ENCODE measurements at regions not wholly inside any gene's neighbourhood (a gene's known extent, or its start where the extent isn't known, plus 50 kb on each side); places are given as distances from the start of the nearest gene placed in this dataset.

DNA sequence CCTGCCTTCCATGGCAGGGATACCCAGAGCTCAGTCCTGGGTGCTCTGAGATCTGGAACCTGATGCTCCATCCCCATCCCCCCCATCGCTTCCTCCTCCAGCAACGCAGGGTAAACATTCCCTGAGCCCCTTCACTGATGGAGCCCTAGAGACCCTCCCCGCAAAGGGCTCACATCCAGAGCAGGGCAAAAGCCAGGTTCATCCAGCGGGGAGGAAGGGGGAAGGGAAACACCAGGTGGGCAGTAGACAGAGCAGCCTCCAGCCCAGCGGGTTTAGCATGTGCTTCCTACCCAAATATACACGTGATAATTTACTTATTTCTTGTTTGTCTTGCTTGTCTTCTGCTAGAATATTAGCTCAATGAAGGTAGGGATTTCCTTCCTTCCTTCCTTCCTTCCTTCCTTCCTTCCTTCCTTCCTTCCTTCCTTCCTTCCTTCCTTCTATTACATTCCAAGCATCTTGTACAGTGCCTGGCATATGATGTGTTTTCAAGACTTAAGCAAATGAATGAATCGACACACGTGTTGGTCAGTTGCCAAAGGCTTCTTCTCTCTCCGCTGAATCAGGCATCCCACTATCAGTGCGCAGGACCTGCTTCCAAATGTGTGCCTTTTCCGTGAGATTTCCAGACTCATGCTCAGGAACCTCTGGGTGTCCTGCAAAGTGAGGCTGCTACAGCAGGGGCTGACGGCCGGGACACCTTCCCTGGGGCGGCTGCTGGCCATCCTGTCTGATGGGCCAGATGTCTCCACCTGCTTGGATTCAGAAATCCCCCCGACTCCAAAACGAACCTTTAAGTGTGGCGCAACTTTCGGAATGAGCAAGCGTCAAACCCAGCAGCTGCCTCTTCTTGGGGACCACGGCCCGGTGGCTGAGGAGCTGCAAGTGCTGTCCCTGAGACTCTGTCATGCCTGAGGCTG, 955.1 kb downstream of the BRD1 start:
- no peak for DNase-seq

DNA sequence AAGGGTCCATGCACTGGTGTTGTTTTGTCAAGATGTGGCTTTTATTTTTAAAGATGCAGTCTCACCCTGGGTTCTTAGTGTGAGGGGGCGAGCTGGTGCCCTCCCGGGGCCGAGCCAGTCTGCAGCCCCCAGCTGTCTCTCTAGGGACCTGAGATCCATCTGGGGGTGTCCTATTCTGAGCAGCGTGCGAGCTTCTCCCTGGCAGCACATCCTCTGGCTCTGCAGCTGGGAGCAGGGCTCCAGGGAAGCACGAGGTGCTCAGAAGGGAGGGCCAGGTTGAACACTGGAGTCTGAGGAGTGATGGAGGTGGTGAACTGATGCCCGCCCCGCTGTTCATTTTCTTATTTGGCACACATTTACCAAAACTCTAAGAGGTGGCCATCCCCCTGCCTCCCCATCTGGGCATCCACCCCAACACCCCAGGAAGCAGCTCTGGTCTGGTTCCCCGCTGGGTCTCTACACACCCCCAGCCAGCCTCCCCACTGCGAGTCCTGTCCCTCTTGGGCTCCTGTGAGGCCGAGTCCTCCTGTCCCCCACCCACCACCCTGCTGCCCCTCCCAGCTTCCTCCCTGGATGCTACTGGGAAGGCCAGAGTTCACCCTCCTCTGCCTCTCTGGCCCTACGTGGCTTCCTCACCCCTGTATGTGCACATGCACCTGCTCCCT, 956.4 kb downstream of the BRD1 start:
- DNase-seq = no peak

DNA sequence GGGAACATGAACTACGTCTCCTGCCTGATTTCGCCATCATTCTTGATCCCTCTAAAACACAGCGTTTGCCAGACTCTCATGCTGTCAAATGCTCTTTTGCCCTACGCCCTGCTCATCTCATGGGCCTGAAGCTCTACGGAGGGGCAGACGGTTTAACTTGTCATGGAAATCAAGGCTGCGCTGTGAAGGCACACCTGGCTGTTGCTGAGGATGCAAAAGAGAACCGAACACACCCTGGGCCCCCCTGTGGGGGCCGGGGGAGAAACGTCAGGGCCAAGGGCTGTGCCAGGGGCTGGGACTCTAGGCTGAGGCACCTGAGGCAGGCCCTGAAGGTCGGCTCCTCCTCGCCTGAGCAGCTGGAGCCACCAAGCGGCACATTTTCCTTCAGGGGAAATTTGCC, 957.2 kb downstream of the BRD1 start:
- no peak for DNase-seq

DNA sequence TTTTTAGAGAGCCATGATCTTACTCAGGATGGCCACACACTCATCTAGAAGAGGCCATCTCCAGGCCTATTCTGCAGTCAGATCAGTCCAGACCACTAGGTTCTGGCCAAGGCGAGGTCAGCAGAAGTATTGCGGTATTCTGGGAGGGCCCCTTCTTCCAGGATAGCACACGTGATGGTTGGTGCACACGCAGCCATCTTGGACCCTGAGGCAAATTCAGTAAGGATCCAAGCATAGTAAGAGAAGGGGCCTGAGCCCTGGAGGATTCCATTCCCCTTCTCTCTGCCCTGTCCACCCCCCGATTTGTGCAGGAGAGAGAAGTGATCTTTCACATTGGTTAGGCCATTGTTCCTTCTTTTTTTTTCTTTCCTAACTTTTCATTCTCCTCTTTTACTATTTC, 957.9 kb downstream of the BRD1 start:
- DNase-seq = no peak

DNA sequence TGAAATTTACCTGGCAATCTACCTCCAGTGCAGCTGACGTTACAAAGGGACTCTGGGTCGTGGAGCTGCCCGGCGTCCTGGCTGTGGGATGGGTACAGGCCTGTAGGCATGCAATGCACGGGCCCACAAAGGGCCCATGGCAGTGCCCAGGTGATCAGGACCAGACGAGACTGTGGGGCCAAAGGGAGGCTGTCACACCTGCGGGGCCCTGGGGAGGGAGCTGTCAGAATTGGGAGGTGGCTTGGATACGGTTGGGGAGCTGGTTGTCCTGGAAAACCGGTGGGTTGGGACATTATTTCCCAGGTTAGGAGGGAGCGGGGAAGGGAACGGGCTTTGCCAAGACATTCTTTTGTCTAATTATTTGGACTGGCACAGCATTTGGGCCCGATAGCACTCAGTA, 958.5 kb downstream of the BRD1 start:
- no peak for DNase-seq

DNA sequence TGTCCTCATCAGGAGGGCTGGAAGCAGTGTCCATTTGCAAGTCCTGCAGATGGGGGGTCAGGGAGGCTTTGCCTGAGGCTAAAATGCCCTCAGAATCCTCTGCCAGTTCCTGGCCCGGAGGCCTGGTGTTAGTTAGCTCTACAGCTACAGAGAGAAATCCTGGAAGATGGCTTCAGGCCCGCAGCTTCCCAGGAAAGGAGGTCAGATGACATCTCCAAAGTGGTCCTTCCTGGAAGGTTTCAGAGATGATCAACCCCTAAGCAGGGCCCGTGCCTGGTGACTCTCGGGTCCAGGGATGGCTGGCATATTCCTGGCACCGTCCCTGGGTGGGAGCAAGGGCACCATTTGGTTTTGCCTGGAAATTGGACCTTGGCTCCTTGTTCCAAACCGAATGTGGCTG, 959.1 kb downstream of the BRD1 start:
- DNase-seq = no peak

DNA sequence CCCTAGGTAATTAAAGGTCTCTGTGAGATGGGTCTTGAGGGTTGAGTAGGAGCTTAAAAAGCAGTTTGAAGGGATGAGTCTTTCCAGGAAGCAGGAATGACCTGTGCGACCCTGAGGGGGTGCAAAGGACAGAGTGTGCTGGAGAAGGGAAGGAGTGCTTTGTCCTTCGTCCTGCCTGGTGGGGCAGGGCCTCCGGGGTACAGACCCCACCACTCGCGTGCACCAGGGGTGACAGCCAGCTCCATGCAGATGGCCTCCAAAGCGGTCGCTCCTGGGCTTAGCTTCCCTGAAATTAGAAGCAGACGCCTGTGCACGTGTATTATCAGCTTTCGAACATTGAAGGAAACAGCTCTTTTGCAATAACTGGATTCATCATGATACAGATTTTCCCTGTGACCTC, 959.8 kb downstream of the BRD1 start:
- no peak for DNase-seq

DNA sequence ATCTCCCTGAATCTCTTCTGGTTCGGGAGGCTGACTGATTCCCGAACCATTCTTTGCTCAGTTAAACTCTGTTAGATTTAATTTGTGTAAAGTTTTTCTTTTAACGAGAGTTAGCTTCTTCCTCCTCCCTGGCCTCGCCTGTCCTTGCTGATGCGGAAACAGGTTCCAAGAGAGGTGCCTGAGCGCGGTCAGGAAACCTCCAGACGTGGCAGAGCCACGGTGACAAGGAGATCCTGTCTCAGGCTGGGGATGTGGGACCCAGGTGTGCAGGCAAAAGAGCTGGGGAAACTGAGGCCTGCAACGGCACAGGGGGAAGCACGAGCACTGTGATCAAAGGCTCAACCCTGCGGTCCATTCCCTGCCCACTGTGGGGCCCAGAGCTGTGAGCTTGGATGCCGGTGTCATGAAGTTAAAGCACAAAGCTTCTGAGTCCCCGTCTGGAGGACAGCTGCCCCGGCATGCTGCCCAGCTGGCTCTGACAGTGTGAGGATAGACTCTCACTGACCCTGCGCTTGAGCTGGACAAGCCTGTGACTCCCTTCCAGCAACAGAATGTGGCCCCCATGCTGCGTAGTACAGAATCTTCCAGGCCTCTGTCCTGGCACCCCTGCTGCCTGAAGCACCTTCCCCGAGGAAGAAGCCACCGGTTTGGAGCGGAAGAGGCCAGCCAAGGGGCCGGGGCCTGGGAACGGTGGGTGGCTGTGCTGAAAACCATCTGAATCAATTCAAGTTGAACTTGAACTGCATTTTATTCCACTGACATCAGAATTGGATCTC, 960.6 kb downstream of the BRD1 start:
- DNase-seq = no peak

DNA sequence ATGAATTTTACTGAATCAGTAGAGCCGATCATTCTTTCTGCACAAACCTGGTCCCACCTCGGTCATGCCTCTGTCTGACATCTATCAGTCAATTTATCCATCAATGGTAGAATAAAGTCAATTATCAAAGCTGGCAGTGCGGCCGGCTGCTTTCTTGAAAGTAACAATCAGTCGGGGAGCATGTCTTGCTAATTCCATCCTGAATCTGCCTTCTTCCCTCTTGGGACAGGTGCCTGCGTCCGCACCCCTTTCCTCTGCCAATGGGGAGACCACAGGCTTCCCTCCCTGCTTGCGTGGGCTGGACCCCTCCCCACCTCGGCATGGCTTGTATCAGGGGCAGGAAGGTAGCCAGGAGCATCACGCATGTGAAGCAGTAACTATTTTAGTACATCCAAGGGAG, 962.9 kb downstream of the BRD1 start:
- no peak for DNase-seq

DNA sequence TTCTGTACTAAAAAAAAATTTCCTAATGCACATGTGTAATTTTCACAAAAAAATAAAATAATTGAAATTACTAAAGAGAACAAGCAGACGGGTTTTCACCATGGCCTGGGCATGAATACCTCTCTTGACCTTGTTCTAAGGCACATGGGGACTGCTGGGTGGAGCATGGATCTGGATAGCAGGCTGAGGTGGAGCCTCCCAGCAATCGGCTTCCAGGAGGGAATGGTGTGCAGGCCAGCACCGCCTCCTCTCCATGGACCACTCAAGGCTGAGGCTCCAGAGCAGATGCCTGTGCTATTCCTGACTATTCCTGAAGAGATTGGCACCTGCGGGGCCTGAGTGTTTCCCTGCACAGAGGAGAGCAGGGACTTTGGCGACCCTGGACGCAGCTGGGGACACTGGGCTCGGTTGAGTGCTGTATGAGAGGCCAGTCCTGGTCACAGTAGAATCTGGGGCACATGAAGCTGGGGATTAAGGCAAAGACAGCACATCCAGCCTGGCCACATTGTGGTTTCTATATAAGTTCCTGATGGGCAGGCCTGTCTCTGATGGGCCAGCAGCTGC, 963.6 kb downstream of the BRD1 start:
- DNase-seq = no peak

DNA sequence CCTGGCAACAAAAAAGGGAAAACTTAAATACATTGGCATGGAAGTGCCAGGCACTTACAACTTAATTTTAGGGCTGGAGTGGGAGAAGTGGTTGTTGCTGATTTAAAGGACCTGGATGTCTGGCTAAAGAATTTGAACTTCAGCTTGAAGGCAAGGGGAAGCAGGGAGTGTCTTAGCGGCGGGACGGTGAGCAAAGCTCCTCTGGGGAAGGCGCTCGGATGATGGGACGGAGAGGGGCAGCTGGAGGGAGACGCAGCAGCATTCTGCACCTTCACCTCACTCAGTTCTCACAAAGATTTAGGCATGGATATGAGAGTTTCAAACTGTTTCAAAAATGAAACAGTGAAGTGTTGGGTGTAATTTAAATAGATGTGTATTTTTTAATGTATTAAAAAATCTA, 967.1 kb downstream of the BRD1 start:
- no peak for DNase-seq

DNA sequence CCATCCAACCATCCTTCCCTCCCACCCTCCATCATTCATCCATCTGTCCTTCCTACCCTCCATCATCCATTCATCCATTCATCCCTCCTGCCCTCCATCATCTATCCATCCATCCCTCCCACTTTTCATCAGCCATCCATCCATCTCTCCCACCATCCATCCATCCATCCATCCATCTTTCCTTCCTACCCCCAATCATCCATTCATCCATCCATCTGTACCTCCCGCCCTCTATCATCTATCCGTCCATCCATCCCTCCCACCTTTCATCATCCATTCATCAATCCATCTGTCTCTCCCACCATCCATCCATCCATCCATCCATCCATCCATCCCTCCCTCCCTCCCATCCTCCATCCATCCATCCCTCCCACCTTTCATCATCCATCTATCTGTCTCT, 968.8 kb downstream of the BRD1 start:
- DNase-seq = no peak

DNA sequence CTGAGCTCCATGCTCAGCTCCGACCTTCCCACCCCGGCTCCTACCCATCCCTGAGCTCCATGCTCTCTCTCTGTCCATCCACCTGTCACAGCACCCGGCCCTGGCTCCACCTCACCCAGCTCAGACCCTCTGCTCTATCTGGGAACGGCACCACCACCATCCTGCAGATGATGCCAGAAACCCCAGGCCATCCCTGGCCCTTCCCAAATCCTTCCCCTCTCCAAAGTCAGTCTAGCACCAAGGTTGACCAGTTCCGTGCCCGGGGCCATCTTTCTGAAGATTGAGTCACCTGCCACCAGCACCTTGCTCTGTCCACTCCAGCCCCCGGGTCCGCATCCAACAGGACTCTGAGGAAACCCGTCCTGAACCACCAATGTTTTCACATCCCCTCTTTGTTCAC, 969.6 kb downstream of the BRD1 start:
- DNase-seq = no peak

DNA sequence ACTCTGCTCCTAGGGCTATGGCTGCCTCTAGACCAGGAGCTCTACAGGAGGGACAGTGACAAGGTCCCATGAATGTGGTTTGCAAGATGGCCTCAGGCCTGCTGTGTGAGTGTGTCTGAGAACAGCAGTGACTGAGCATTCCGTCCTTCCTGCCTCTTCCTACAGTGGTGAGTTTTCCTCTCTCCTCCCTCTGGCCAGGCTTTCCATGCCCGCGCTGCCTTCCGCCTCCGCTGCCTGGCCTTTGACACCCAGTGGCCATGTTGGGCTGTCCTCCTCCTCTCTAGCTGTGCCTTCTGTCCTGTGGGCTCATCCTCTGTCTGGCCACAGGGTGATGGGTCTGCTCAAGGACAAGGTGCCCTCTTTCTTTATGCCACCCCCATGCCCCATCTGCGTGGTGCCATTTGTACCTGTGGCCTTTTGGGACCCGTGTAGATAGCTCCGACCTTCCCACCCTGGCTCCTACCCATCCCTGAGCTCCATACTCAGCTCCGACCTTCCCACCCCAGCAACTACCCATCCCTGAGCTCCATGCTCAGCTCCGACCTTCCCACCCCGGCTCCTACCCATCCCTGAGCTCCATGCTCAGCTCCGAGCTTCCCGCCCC, 970.4 kb downstream of the BRD1 start:
- DNase-seq = no peak

DNA sequence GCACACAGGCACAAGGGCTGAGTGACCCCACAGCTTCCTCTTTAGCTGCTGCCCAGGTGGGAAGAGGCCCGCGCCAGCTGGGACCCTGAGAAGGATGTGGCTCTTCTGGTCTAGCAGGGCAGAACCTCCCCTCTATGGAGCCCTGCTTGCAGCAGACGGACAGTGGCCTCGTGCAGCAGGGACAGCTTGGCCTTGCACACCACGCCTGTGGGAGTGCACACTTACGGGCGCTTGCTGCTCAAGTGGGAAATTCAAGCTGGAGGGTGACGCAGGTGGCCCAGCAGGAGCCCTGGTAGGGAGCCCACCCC, 971.4 kb downstream of the BRD1 start:
- no peak for DNase-seq

DNA sequence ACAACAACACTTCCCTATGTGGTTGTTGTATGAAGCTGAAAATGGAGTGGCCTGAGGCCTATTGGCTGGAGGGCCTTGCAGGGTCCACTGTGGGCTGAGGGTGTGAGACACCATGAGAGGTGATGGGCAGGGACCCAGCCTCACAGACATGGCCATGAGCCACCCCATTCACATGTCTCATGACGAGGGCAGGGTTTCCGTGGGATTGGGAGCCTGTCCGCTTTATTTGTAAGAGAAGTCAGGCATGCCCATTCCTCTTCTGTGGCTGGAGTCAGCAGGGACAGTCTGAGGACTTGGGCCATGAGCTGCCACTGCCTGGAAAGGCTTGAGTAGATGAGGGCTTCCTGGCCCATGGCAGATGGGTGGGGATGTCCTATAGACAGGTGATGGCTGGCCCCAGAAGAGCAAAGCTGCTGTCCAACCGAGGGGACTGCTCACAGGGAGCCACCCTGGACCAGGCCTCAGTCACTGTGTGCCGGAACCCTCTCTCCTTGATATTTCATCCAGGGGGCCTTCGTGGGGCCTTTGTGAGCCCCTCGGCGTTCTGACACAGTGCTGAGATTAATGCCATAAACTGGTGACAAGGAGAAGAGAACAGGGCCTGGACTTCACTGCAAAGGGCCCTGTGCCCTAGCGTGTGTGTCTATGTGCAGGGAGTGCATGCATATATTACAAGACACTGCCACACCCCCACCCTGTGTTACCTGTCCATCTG, 971.9 kb downstream of the BRD1 start:
- DNase-seq = no peak

DNA sequence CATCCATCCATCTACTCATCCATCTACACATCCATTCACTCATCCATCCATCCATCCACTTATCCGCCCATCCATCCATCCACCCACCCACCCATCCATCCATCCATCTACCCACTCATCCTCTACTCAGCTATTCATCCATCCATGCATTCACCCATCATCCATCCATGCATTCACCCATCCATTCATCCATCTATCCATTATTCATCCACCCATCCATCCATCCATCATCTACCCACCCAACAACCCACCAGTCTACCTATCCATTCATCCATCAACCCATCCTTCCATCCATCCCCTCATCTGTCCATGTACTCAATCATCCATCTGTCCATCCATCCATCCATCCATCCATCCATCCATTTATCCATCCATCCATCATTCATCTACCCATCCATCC, 972.7 kb downstream of the BRD1 start:
- no peak for DNase-seq

DNA sequence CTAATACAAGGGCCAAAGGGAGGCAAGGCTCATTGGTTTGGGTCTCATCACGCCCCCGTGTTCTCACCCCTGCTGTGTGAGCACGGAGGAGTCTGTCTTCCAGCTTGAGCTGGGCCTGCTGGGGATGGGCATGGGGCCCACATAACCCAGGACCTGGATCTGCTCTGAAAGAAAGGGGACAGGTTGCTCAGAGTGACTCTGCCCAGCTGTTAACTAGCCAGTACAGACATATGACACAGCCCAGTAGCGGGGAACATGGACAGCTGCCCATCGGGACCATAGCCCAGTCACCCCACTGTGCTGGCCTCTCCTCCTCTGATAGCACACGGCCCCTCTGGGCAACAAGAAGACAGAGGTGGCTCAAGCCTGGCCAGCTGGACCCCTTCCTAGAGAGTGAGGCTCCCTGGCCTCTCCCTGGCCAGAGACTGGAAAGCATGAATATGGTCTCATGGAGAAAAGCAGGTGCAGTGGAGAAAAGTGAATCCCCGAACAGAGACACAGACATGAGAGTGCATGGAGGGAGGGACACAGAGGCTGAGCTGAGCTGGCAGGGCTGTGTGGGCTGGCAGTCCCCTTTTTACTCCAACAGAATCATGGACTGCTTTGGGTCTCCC, 973.9 kb downstream of the BRD1 start:
- DNase-seq = no peak

DNA sequence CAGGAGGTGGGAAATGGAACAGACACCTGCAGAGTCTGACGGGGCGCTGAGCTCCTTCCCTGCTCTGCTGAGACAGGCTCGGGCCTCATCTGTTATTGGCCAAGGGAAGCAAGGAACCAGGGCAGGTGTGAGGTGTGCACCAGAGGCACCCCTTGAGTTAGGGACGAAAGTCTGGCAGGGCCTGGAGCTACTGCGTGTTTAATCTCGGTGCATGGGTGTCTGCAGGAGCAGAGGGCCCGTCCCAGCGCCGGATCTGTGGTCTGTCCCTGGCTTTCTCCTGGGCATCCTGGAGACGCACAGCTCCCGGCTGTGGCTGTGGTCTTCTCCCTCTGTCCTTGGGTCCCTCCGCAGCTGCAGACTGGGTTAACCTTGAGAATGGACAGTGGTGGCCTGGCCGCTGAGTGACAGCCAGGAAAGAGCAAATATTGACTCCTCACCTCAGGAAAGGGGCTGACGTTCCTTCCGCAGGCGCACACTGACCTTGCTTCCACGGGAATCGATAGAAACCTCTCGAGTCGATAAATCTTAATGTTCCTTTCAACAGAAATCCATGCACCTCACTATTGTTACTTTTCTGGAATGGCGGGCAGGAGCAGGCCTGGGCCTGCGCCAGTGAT, 975.6 kb downstream of the BRD1 start:
- no peak for DNase-seq

DNA sequence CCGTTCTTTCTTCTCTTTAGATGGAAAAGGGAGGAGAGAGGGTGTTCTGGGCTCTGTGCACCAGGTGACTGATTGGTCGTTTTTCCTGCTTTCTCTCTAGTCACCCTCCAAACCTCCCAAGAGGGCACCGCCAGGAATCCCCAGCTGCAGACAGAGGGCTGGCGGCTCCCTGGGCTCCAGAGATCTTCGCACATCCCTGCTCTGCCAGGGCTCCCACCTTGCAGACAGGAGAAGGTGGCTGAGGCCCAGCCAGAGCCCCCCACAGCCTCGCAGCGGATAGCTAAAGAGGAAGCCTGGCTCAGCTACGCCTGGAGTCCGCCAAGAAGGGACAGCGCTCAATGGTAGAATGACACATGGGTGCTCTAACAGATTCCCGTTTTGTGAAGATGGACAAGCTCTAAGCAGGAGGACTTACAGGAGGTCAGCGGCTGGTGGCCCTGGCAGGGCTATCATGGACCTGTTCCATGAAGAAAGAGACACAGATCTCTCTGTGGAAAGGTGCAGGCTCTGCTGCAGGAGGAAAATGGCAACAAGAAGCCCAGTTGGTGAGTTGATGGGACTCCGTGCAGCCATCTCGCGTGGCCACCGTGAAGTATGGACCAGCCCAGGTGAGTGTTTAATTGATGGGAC, 976.9 kb downstream of the BRD1 start:
- no peak for DNase-seq

Measured in bone marrow (tissue), 2 donors.